HepG2 (cell line): ENCODE measurements at regions not wholly inside any gene's neighbourhood (a gene's known extent, or its start where the extent isn't known, plus 50 kb on each side); places are given as distances from the start of the nearest gene placed in this dataset.

Source experiments
- ATAC-seq: fragments of 200-7000 bp; cut with Tn5 transposase; 3 replicates; pipeline ENCODE4 v1.9.1; 2020; ENCODE audit warnings: mild to moderate bottlenecking, moderate library complexity
- BruUV-seq: library from RNA; stranded (reverse); fragments of 400-500 nt; replicated peaks from 2 replicates; lab custom pipeline; 2021; lab: Mats Ljungman, UMichigan
- CTCF ChIA-PET: fragments of 300-600 bp; formaldehyde crosslinking; extraction: SDS; loops from one replicate; lab custom pipeline; 2021; ENCODE audit warnings: low total read pairs, inconsistent platforms, low intra/inter-chr PET ratio; lab: Yijun Ruan, JAX
- POLR2A ChIA-PET: fragments of 350-600 bp; sonication (Branson Sonifier 250); formaldehyde crosslinking; loops from one replicate; lab custom pipeline; 2020; ENCODE audit warnings: antibody characterized with exemption, inconsistent platforms; lab: Yijun Ruan, JAX
- DNase-seq: peaks from one replicate; pipeline ENCODE4 v3.0.0-alpha.2; 2015; ENCODE audit warnings: low spot score
- FAIRE-seq: peaks from 3 replicates; lab custom pipeline; 2011; peaks lifted over from hg19 to GRCh38; lab: Jason Lieb, UNC
- H2AFZ ChIP-seq: one replicate; pipeline ENCODE4 v1.6.1; 2011; ENCODE audit warnings: low read length, inconsistent platforms
- H3K27ac ChIP-seq: fragments of 300-600 bp; 3 replicates; pipeline ENCODE4 v1.8.0; 2011; ENCODE audit warnings: mixed run types, mild to moderate bottlenecking, mixed read lengths, low read length, inconsistent platforms; ENCODE audit not compliant: insufficient read depth; ENCODE audit errors: extremely low read length
- H3K27me3 ChIP-seq, 2 experiments: fragments of 200-600 bp in 1 of 2; 2 replicates in 1 of 2; 3 replicates in 1 of 2; pipeline versions ENCODE4 v1.6.0 to v1.8.0; 2011; ENCODE audit warnings: low read length in 2 of 2, mild to moderate bottlenecking in 2 of 2, moderate library complexity in 2 of 2, inconsistent platforms in 1 of 2; ENCODE audit not compliant: insufficient read depth in 2 of 2, control insufficient read depth in 1 of 2
- H3K36me3 ChIP-seq, 2 experiments: fragments of 200-600 bp in 1 of 2; replicated peaks in 1 of 2; 2 replicates in 1 of 2; 3 replicates in 1 of 2; pipeline versions ENCODE4 v1.5.1 to v1.8.0; 2011; ENCODE audit warnings: low read length in 2 of 2, inconsistent platforms in 1 of 2; ENCODE audit not compliant: insufficient read depth in 2 of 2, control insufficient read depth in 1 of 2
- H3K4me1 ChIP-seq: 2 replicates; pipeline ENCODE4 v1.5.1; 2012; ENCODE audit warnings: low read length, inconsistent platforms; ENCODE audit not compliant: insufficient read depth
- H3K4me2 ChIP-seq: 2 replicates; pipeline ENCODE4 v1.6.0; 2011; ENCODE audit warnings: low read depth, low read length, inconsistent platforms
- H3K4me3 ChIP-seq, 3 experiments: fragments of 200-600 bp in 1 of 3; sonication (generic), shearing (Covaris generic) in 1 of 3; replicated peaks in 1 of 3; 2 replicates each; pipeline ENCODE4 v1.5.1; 2011 to 2016; ENCODE audit warnings: low read length in 3 of 3, inconsistent platforms in 2 of 3, low read depth in 2 of 3, mild to moderate bottlenecking in 2 of 3, control low read depth in 1 of 3, mixed read lengths in 1 of 3; ENCODE audit not compliant: insufficient read depth in 1 of 3
- H3K79me2 ChIP-seq: one replicate; pipeline ENCODE4 v1.6.1; 2011; ENCODE audit warnings: low read length, inconsistent platforms; ENCODE audit not compliant: insufficient read depth
- H3K9ac ChIP-seq: 2 replicates; pipeline ENCODE4 v1.6.0; 2011; ENCODE audit warnings: mild to moderate bottlenecking, low read depth, low read length, inconsistent platforms; ENCODE audit not compliant: insufficient read depth
- H3K9me3 ChIP-seq: 2 replicates; pipeline ENCODE4 v1.5.1; 2012; ENCODE audit warnings: mild to moderate bottlenecking, low read length
- H4K20me1 ChIP-seq: 2 replicates; pipeline ENCODE4 v1.6.0; 2011; ENCODE audit warnings: inconsistent platforms, mild to moderate bottlenecking, low read length, moderate library complexity; ENCODE audit not compliant: insufficient read depth
- RAD51 ChIP-seq: fragments of 450-650 bp; IDR thresholded peaks from 2 replicates; pipeline ENCODE4 v1.6.1; 2016; ENCODE audit warnings: borderline replicate concordance
- TCF7 ChIP-seq: sonication (generic); IDR thresholded peaks from 2 replicates; pipeline ENCODE4 v1.6.1; 2016; ENCODE audit warnings: antibody characterized with exemption, low read depth
- USF2 ChIP-seq, 2 experiments: sonication (generic) in 1 of 2; formaldehyde crosslinking in 1 of 2; IDR thresholded peaks; 2 replicates each; pipeline versions ENCODE4 v1.5.1 to v1.6.1; 2011 to 2020; ENCODE audit warnings: borderline replicate concordance in 1 of 2, low read depth in 1 of 2, low read length in 1 of 2, mild to moderate bottlenecking in 1 of 2, missing genetic modification reagents in 1 of 2, moderate library complexity in 1 of 2
- WGBS: methylation state at CpG from one replicate; pipeline ENCODE4 v1.1.6; 2017; ENCODE audit warnings: low lambda C conversion rate; 5-methylcytosine and 5-hydroxymethylcytosine counted together
- in situ Hi-C: cut with HindIII; loops from 2 replicates; pipeline ENCODE4 v1.10.0; 2017; ENCODE audit warnings: low pct_unique_long_range_greater_than_20kb; ENCODE audit not compliant: extremely low pct_ligation_motif_present
- intact Hi-C: fragments of 100-400 bp; cut with micrococcal nuclease; formaldehyde crosslinking; loops from one replicate; pipeline ENCODE4 v1.10.0; 2022; ENCODE audit not compliant: unreplicated experiment
- TF ChIP-seq, protein P1 (sequence below): sonication (generic); formaldehyde crosslinking; IDR thresholded peaks from 2 replicates; pipeline ENCODE4 v1.8.1; 2022; ENCODE audit warnings: low read depth, mild to moderate bottlenecking, missing genetic modification reagents

DNA sequence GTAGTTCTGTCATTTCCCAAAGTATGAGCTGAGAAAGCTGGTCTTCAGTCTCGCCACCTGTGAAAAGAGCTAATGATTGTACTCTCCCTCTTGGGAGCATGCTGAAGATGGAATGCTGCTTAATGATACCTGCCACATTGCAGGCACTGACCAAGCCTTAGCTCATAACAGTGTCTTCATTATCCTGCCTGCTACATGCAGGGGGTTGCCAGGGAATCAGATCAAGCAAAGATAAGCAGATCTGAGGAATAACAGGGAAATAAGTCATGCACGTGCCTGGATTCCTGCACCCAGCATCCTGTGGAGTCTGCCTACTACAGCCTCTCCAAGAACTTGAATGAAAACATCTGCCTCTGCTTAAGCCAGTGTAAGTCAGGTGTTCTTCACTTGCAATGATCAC lies 667.3 kb downstream of the NPHP4 start (continued):
- no peak for TF ChIP-seq TCF7

DNA sequence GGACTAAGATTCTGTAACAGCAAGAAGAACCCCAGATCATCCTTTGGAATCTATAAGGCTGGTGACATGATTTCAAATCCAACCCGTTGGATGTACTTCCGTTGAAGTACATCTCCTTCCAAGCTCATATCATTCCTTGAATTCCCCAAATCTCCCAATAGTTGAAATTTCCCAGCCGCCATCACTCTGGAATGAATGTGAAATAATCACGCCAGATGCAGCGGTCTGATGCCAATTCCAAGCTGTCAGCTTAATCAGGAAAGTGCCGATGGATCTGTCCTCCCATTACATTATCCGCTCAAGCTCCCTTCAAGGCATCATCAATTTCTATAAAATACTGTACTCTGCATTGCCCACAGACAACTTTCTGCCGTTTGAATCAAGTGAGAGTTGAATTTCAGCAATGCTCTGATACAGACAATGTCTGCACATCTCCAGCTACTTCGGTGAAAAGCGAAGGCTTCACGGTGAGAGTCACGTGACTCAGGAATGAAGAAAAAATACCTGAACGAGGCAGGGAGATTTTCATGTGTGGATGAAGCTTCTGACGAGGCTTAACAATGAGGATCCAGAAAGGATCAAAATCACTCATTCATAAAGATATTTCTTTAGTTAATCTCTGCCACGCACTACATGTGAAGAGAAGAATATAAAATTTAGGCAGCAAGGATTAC lies 663.9 kb downstream of the AJAP1 start:
- intact Hi-C loops (no loop called here), in situ Hi-C loops (no loop called here)
- ATAC-seq (no peak), DNase-seq (no peak), FAIRE-seq (no peak)
- no TSS peak for BruUV-seq
- CTCF ChIA-PET, result no interaction called here
- no peak overlapping the region for H3K9ac ChIP-seq
- peak; percentile 71; the same call in 1 of the 2 replicates for TF ChIP-seq RAD51
- TF ChIP-seq USF2 (IDR thresholded peaks at IDR 0.05; ENCODE audit: low read depth, low read length), result peak; percentile 49; the same call in 1 of the 2 replicates
- TF ChIP-seq USF2 (CRISPR knock-in tag; IDR thresholded peaks at IDR 0.05; ENCODE audit: borderline replicate concordance), result no peak
- TF ChIP-seq, protein P1, sequence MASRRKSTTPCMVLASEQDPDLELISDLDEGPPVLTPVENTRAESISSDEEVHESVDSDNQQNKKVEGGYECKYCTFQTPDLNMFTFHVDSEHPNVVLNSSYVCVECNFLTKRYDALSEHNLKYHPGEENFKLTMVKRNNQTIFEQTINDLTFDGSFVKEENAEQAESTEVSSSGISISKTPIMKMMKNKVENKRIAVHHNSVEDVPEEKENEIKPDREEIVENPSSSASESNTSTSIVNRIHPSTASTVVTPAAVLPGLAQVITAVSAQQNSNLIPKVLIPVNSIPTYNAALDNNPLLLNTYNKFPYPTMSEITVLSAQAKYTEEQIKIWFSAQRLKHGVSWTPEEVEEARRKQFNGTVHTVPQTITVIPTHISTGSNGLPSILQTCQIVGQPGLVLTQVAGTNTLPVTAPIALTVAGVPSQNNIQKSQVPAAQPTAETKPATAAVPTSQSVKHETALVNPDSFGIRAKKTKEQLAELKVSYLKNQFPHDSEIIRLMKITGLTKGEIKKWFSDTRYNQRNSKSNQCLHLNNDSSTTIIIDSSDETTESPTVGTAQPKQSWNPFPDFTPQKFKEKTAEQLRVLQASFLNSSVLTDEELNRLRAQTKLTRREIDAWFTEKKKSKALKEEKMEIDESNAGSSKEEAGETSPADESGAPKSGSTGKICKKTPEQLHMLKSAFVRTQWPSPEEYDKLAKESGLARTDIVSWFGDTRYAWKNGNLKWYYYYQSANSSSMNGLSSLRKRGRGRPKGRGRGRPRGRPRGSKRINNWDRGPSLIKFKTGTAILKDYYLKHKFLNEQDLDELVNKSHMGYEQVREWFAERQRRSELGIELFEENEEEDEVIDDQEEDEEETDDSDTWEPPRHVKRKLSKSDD, result no peak
- POLR2A ChIA-PET, result no interaction called here
- no peaks in the 10 kb centered on the region for H4K20me1 ChIP-seq
- H3K4me1 ChIP-seq, result no peaks in the 10 kb centered on the region
- H2AFZ ChIP-seq, result no peak overlapping the region
- no peak overlapping the region for H3K4me2 ChIP-seq
- H3K27ac ChIP-seq, result no peak overlapping the region
- H3K36me3 ChIP-seq, result no peaks in the 10 kb centered on the region
- WGBS, result 18% methylated on average over 15 of the region's 15 CpGs
- H3K4me3 ChIP-seq, result no peak overlapping the region
- H3K9me3 ChIP-seq, result no peaks in the 10 kb centered on the region
- no peaks in the 10 kb centered on the region for H3K27me3 ChIP-seq
- no peaks in the 10 kb centered on the region for H3K79me2 ChIP-seq
